ENCODE measurements at regions not wholly inside any gene's neighbourhood (a gene's known extent, or its start where the extent isn't known, plus 50 kb on each side); places are given as distances from the start of the nearest gene placed in this dataset.

DNA sequence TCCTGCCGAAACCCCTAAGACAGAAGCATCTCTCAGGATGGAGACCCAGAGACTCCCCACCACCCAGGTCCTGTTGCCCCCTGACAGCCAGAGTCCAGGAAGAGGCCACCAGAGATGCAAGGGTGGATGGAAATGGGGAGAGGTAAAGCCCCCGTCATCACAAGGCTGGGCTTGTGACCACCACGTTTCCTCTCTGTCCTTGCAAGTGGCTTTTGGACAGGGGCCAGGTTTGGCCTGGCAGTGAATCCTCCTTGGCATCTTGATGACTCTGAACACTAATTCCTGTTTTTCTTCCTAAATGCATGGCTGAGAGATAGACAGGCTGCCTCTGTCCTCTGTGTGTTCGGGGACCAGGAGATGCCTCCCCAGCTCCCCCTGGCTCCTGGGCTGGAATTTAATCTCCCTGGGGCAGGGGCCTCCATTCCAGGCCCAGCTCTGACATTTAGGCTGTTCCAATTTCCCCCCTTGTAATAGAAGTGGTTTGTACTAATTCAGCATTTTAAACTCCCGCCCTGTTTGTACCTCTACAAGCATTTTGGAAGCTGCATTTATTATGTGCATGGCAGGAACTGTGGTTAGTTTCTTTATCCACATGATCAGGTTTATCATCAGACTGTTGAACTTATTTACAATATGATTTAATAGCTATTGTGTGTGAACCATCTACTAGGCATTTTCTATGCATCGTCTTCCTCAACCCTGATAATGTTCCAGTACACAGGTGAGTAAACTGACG, 116.1 kb upstream of the IRX6 start:
- TF ChIP-seq, protein P1, sequence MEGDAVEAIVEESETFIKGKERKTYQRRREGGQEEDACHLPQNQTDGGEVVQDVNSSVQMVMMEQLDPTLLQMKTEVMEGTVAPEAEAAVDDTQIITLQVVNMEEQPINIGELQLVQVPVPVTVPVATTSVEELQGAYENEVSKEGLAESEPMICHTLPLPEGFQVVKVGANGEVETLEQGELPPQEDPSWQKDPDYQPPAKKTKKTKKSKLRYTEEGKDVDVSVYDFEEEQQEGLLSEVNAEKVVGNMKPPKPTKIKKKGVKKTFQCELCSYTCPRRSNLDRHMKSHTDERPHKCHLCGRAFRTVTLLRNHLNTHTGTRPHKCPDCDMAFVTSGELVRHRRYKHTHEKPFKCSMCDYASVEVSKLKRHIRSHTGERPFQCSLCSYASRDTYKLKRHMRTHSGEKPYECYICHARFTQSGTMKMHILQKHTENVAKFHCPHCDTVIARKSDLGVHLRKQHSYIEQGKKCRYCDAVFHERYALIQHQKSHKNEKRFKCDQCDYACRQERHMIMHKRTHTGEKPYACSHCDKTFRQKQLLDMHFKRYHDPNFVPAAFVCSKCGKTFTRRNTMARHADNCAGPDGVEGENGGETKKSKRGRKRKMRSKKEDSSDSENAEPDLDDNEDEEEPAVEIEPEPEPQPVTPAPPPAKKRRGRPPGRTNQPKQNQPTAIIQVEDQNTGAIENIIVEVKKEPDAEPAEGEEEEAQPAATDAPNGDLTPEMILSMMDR (IDR thresholded peaks at IDR 0.05; ENCODE audit: low read depth, low read length, missing control alignments), result no peak
- H3K4me3 ChIP-seq (ENCODE audit: low read depth, low read length), result no peak overlapping the region
- DNase-seq (ENCODE audit: low read depth), result no peak

DNA sequence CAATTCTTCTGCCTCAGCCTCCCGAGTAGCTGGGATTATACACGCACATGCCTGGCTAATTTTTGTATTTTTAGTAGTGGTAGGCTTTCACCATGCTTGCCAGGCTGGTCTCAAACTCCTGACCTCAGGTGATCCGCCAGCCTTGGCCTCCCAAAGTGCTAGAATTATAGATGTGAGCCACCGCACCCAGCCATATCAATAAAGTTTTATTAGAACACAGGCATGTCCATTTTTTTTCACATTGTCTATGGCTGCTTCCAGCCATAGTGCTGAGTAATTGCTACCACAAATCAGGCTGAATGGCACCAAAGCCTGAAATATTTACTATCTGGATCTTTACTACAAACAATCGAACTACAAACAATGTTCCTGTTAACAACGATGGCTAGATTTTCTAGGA, 114.4 kb upstream of the IRX6 start:
- no peak overlapping the region for H3K4me3 ChIP-seq (ENCODE audit: low read depth, low read length)
- no peak for DNase-seq (ENCODE audit: low read depth)
- TF ChIP-seq, protein P1 (IDR thresholded peaks at IDR 0.05; ENCODE audit: low read depth, low read length, missing control alignments), result no peak

DNA sequence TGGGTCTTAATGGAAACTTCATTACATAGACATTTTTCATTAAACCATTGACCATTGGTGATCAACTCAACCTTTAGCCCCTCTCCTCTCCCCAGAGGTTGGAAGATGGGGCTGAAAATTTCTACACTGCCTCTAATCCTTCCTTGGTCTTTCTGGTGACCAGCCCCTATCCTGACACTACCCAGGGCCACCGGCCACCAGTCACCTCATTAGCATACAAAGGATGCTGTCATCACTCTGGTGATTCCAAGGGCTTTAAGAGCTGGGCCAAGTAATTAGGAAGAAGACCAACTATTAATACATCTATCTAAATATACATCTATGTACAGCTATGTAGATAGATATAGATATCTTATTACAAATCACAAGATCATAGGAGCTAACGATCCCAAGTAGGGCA, 111.2 kb upstream of the IRX6 start:
- H3K4me3 ChIP-seq (ENCODE audit: low read depth, low read length), result no peak overlapping the region
- TF ChIP-seq, protein P1 (IDR thresholded peaks at IDR 0.05; ENCODE audit: low read depth, low read length, missing control alignments), result no peak
- no peak for DNase-seq (ENCODE audit: low read depth)

DNA sequence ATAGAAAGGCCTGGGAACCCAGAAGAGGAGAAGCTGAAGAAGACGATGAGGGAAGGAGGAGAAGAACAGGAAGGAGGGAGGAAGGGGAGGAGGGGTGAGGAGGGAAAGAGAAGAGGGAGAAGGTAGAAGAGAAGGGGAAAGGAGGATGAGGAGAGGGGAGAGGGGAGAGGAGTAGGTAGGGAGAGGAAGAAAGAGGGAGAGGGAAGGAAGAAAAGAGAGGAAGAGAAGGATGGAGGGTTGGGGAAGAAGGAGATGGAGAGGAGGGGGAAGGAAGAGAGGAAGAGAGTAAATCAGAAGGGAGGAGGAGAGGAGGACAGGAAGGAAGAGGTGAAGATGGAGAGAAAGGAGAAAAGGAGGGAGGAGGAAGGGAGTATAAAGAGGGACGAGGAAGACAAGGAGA, 109.6 kb upstream of the IRX6 start:
- TF ChIP-seq, protein P1 (IDR thresholded peaks at IDR 0.05; ENCODE audit: low read depth, low read length, missing control alignments), result no peak
- H3K4me3 ChIP-seq (ENCODE audit: low read depth, low read length), result no peak overlapping the region
- DNase-seq (ENCODE audit: low read depth), result no peak

DNA sequence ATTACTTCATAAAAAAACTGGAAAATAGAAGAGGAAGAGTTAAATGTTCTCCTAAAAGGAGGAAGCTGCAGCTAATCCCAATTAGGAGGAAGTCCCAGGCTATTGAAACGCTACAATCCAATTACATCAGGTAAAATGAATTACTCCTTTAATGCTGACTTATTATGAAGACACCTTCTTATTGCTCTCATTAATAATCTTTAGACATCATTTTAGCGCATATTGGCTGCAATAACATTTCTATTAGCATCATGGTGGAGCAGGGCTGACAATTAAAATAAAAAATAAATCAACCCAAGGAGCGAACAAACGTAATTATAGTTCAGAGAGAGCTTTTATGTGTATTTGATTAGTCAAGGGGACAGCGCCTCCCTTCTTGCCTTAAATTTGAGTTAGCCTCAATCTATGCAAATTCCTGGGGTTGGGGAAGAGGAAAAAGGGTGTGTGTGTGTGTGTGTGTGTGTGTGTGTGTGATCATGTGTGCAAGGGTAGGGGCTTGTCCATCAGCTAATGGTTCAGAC, 109.0 kb upstream of the IRX6 start:
- no peak overlapping the region for H3K4me3 ChIP-seq (ENCODE audit: low read depth, low read length)
- DNase-seq (ENCODE audit: low read depth), result no peak
- TF ChIP-seq, protein P1 (IDR thresholded peaks at IDR 0.05; ENCODE audit: low read depth, low read length, missing control alignments), result no peak

DNA sequence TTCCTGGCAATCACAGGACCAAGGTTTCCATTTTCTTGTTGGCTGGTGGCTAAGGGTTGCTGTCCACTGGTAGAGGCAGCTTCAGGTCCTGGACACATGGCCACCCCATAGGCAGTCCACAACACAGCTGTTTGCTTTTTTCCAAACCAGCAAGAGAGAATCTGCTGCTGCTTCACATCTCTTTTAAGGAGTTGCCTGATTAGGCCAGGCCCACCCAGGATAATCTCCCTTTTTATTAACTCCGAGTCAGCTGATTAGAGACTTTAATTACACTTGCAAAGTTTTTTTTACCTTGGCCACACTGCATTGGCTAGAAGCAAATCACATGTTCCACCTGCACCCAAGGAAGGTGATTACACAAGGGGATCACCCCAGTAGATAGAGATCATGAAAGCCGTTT, 106.6 kb upstream of the IRX6 start:
- no peak overlapping the region for H3K4me3 ChIP-seq (ENCODE audit: low read depth, low read length)
- DNase-seq (ENCODE audit: low read depth), result no peak
- TF ChIP-seq, protein P1 (IDR thresholded peaks at IDR 0.05; ENCODE audit: low read depth, low read length, missing control alignments), result no peak

DNA sequence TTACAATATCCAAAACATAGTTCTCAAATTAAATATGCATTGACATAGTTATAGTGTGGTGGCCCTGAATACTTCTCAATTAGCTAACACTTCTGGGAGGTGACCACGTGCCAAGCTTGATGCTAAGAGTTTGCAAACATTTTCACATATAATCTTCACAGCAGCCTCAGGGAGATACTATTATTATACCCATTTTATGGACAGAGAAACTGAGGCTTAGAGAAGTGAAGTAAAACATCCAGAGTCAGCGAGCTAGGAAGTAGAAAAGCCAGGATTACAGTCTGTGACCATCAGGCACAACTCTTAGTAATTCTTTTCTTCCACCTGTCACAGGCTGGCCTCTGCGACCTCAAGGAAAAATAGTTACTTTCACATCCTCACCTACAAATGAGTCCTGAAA, 102.2 kb upstream of the IRX6 start:
- TF ChIP-seq, protein P1 (IDR thresholded peaks at IDR 0.05; ENCODE audit: low read depth, low read length, missing control alignments), result no peak
- H3K4me3 ChIP-seq (ENCODE audit: low read depth, low read length), result no peak overlapping the region
- no peak for DNase-seq (ENCODE audit: low read depth)

All from GM12864 (cell line).